B cell (primary cell): ENCODE measurements at regions not wholly inside any gene's neighbourhood (a gene's known extent, or its start where the extent isn't known, plus 50 kb on each side); places are given as distances from the start of the nearest gene placed in this dataset.

Experiments used
- ATAC-seq: fragments of 200-7000 bp; cut with Tn5 transposase; one replicate; pipeline ENCODE4 v1.10.0; 2021; ENCODE audit warnings: low read depth, mild to moderate bottlenecking, moderate number of reproducible peaks, moderate library complexity
- CTCF ChIA-PET: fragments of 350-600 bp; sonication (Branson Sonifier 250); formaldehyde crosslinking; loops from one replicate; lab custom pipeline; 2021; ENCODE audit warnings: antibody characterized with exemption, inconsistent platforms; lab: Charles Lee
- POLR2A ChIA-PET: fragments of 350-600 bp; sonication (Branson Sonifier 250); formaldehyde crosslinking; loops from one replicate; lab custom pipeline; 2021; ENCODE audit warnings: antibody characterized with exemption; lab: Charles Lee
- DNase-seq: peaks from one replicate; pipeline ENCODE4 v3.0.0; 2013
- H2AFZ ChIP-seq: 2 replicates; pipeline ENCODE4 v1.6.1; 2012; ENCODE audit warnings: mild to moderate bottlenecking, low read depth, low read length; ENCODE audit not compliant: insufficient read depth, poor library complexity, severe bottlenecking
- H3K27ac ChIP-seq, 2 donors: 1 replicate in 1 of 2; 2 replicates in 1 of 2; pipeline ENCODE4 v1.5.1; 2012 to 2013; ENCODE audit warnings: low read length in 2 of 2, mild to moderate bottlenecking in 2 of 2, moderate library complexity in 1 of 2
- H3K27me3 ChIP-seq, 4 experiments: fragments of 200-600 bp in 1 of 4; sonication (generic) in 1 of 4; replicated peaks in 1 of 4; 1 replicate in 2 of 4; 2 replicates in 2 of 4; pipeline versions ENCODE4 v1.6.1 to v1.7.0; 2013 to 2016; ENCODE audit warnings: low read length in 3 of 4, mild to moderate bottlenecking in 2 of 4, mixed read lengths in 1 of 4, moderate library complexity in 1 of 4; ENCODE audit not compliant: insufficient read depth in 4 of 4, control insufficient read depth in 3 of 4; ENCODE audit errors: control extremely low read depth in 1 of 4
- H3K36me3 ChIP-seq, 2 experiments: replicated peaks in 1 of 2; 1 replicate in 1 of 2; 2 replicates in 1 of 2; pipeline versions ENCODE4 v1.6.1 to v1.7.1; 2013; ENCODE audit warnings: low read length in 1 of 2; ENCODE audit not compliant: insufficient read depth in 2 of 2, control insufficient read depth in 1 of 2; ENCODE audit errors: control extremely low read depth in 1 of 2, extremely low read depth in 1 of 2
- H3K4me1 ChIP-seq, 2 donors: fragments of 200-600 bp in 1 of 2; sonication (generic) in 1 of 2; 1 replicate in 1 of 2; 2 replicates in 1 of 2; pipeline versions ENCODE4 v1.5.1 to v1.6.1; 2013 to 2017; ENCODE audit warnings: low read length in 2 of 2; ENCODE audit not compliant: control insufficient read depth in 2 of 2, insufficient read depth in 2 of 2
- H3K4me2 ChIP-seq: replicated peaks from 2 replicates; pipeline ENCODE3; 2012; ENCODE audit warnings: mild to moderate bottlenecking, low read depth, low read length; ENCODE audit not compliant: poor library complexity, severe bottlenecking
- H3K4me3 ChIP-seq, 5 experiments: fragments of 200-600 bp in 1 of 5; sonication (generic) in 1 of 5; 1 replicate in 3 of 5; 2 replicates in 2 of 5; pipeline versions ENCODE4 v1.5.1 to v1.7.0; 2011 to 2016; ENCODE audit warnings: low read length in 4 of 5, mild to moderate bottlenecking in 4 of 5, low read depth in 2 of 5, control low read depth in 1 of 5, moderate library complexity in 1 of 5; ENCODE audit not compliant: insufficient read depth in 1 of 5; ENCODE audit errors: control extremely low read depth in 1 of 5, extremely low read depth in 1 of 5
- H3K79me2 ChIP-seq: fragments of 200-600 bp; sonication (generic); one replicate; pipeline ENCODE4 v1.6.0; 2016; ENCODE audit warnings: low read length; ENCODE audit not compliant: control insufficient read depth, insufficient read depth
- H3K9ac ChIP-seq: fragments of 200-600 bp; sonication (generic); 2 replicates; pipeline ENCODE4 v1.6.1; 2017; ENCODE audit warnings: mild to moderate bottlenecking, low read length, moderate library complexity
- H3K9me3 ChIP-seq, 3 donors: one replicate each; pipeline versions ENCODE4 v1.6.1 to v1.7.1; 2013; ENCODE audit warnings: low read length in 2 of 3; ENCODE audit not compliant: control insufficient read depth in 2 of 3, insufficient read depth in 1 of 3; ENCODE audit errors: control extremely low read depth in 1 of 3
- H4K20me1 ChIP-seq: 2 replicates; pipeline ENCODE4 v1.6.0; 2012; ENCODE audit warnings: mild to moderate bottlenecking, low read length; ENCODE audit not compliant: insufficient read depth, control insufficient read depth, poor library complexity, severe bottlenecking
- H3K27ac Mint-ChIP-seq: one replicate; pipeline ENCODE4 v1.8.0; 2021; ENCODE audit warnings: mixed read lengths
- H3K27me3 Mint-ChIP-seq: one replicate; pipeline ENCODE4 v1.8.0; 2021; ENCODE audit warnings: mixed read lengths
- H3K4me1 Mint-ChIP-seq: one replicate; pipeline ENCODE4 v1.8.0; 2021; ENCODE audit warnings: mixed read lengths
- H3K4me3 Mint-ChIP-seq: one replicate; pipeline ENCODE4 v1.8.0; 2021; ENCODE audit warnings: mixed read lengths
- H3K9me3 Mint-ChIP-seq: one replicate; pipeline ENCODE4 v1.8.0; 2022; ENCODE audit warnings: mixed read lengths; ENCODE audit not compliant: insufficient read depth
- EZH2 ChIP-seq: IDR thresholded peaks from 2 replicates; pipeline ENCODE4 v1.6.1; 2012; ENCODE audit warnings: borderline replicate concordance, low read depth, mild to moderate bottlenecking, moderate library complexity, low read length; ENCODE audit not compliant: insufficient read depth, poor library complexity, severe bottlenecking
- WGBS: methylation state at CpG from one replicate; pipeline ENCODE4 v1.1.5; 2013; ENCODE audit warnings: missing lambda C conversion rate; ENCODE audit not compliant: insufficient coverage; 5-methylcytosine and 5-hydroxymethylcytosine counted together
- intact Hi-C: fragments of 100-400 bp; cut with micrococcal nuclease; formaldehyde crosslinking; loops from one replicate; pipeline ENCODE4 v1.10.0; 2022
- TF ChIP-seq, protein P1 (sequence below): fragments of 200-600 bp; IDR thresholded peaks from one replicate; pipeline ENCODE4 v1.8.0; 2022; ENCODE audit warnings: antibody characterized with exemption, mild to moderate bottlenecking

DNA sequence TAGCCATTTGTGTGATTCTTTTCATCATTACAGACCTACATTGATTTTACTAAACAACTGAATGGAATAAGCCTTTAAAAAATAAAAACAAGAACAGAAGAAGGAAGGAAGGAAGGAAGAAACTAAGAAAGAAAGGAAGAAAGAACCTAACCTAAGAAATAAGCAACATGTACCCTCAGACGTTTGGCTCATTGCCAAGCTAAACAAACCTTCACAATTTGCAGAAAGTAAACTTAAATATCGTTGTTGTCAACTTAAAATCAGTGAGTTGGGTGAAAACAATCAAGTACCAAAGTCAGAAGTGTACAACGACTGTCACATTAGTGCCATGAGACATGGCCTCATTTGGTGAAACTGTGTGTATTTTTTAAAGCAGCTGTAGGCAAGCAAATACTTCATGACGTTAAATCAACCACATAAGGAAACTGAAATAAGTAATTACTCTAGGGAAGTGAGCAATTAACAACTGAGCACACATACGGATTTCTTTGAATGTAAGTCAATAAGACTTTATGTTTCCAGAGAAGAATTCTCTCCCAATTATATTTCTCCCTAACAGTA lies 313.1 kb upstream of the TMPRSS15 start:
- no peak overlapping the region for H3K9ac ChIP-seq
- Mint-ChIP-seq H3K4me1 (no peaks in the 10 kb centered on the region), H3K27me3 (no peaks in the 10 kb centered on the region), H3K4me3 (no peak overlapping the region), H3K27ac (no peak overlapping the region), H3K9me3 (no peaks in the 10 kb centered on the region)
- ATAC-seq, result no peak
- 57% methylated on average over 1 of the region's 5 CpGs for WGBS
- H3K4me1 ChIP-seq, result no peaks in the 10 kb centered on the region
- no peak overlapping the region for H3K4me3 ChIP-seq
- H3K27ac ChIP-seq, result no peak overlapping the region
- H2AFZ ChIP-seq, result no peak overlapping the region
- peaks cover 0 to 4% (median 1%) of the 10 kb centered on the region in 3 donors for H3K9me3 ChIP-seq
- no peak for TF ChIP-seq EZH2
- TF ChIP-seq, protein P1, sequence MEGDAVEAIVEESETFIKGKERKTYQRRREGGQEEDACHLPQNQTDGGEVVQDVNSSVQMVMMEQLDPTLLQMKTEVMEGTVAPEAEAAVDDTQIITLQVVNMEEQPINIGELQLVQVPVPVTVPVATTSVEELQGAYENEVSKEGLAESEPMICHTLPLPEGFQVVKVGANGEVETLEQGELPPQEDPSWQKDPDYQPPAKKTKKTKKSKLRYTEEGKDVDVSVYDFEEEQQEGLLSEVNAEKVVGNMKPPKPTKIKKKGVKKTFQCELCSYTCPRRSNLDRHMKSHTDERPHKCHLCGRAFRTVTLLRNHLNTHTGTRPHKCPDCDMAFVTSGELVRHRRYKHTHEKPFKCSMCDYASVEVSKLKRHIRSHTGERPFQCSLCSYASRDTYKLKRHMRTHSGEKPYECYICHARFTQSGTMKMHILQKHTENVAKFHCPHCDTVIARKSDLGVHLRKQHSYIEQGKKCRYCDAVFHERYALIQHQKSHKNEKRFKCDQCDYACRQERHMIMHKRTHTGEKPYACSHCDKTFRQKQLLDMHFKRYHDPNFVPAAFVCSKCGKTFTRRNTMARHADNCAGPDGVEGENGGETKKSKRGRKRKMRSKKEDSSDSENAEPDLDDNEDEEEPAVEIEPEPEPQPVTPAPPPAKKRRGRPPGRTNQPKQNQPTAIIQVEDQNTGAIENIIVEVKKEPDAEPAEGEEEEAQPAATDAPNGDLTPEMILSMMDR, result no peak
- no peaks in the 10 kb centered on the region for H3K79me2 ChIP-seq
- intact Hi-C loops, result no loop called here
- no peak overlapping the region for H3K4me2 ChIP-seq
- no peaks in the 10 kb centered on the region for H3K36me3 ChIP-seq
- POLR2A ChIA-PET, result no interaction called here
- no peak for DNase-seq
- H3K27me3 ChIP-seq, result no peaks in the 10 kb centered on the region
- CTCF ChIA-PET, result no interaction called here
- no peaks in the 10 kb centered on the region for H4K20me1 ChIP-seq

DNA sequence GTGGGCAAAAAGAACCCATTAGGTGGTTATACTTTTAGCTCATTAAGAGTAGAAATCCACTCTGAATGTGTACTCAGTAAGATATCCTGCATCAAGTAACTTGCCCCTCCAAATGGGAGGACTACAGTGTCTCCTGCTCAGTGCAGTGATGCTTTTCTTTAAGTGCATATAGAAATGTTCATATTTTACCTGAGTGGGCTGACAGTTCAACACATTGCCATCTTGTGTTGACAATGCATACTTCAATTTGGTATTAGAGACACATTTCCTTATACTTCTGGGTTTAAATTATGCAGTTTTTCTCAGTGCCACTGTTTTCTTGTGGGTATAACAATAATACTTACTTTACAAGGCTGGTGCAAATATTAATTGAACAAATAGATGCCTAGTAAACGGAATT lies 318.6 kb upstream of the TMPRSS15 start:
- H3K9me3 Mint-ChIP-seq, result no peaks in the 10 kb centered on the region
- H3K4me3 ChIP-seq, result no peak overlapping the region
- no peaks in the 10 kb centered on the region for H3K79me2 ChIP-seq
- intact Hi-C loops, result no loop called here
- no peak overlapping the region for H2AFZ ChIP-seq
- TF ChIP-seq, protein P1, result no peak
- TF ChIP-seq EZH2, result no peak
- ATAC-seq (no peak), DNase-seq (no peak)
- H3K27me3 Mint-ChIP-seq, result no peaks in the 10 kb centered on the region
- no peak overlapping the region for H3K27ac ChIP-seq
- peaks cover 0 to 1% (median 0%) of the 10 kb centered on the region in 3 donors for H3K9me3 ChIP-seq
- ChIA-PET POLR2A (no interaction called here), CTCF (no interaction called here)
- H3K4me1 Mint-ChIP-seq, result no peaks in the 10 kb centered on the region
- H4K20me1 ChIP-seq, result no peaks in the 10 kb centered on the region
- H3K27me3 ChIP-seq, result no peaks in the 10 kb centered on the region
- H3K4me3 Mint-ChIP-seq, result no peak overlapping the region
- H3K36me3 ChIP-seq, result no peaks in the 10 kb centered on the region
- H3K27ac Mint-ChIP-seq, result no peak overlapping the region
- WGBS, result no CpG with 5 or more reads among the region's 1 CpG
- no peak overlapping the region for H3K4me2 ChIP-seq
- no peak overlapping the region for H3K9ac ChIP-seq
- no peaks in the 10 kb centered on the region for H3K4me1 ChIP-seq
